Mesothelial cell of epicardium (in vitro differentiated cells): ENCODE measurements at regions not wholly inside any gene's neighbourhood (a gene's known extent, or its start where the extent isn't known, plus 50 kb on each side); places are given as distances from the start of the nearest gene placed in this dataset.

Source experiments
- DNase-seq, 2 experiments: peaks; one replicate each; pipeline ENCODE4 v3.0.0; 2021; ENCODE audit warnings: low spot score in 2 of 2; ENCODE audit not compliant: unreplicated experiment in 2 of 2
- H3K27ac Mint-ChIP-seq: 2 replicates; pipeline ENCODE4 v1.8.0; 2021; ENCODE audit warnings: mixed read lengths
- H3K27me3 Mint-ChIP-seq: 2 replicates; pipeline ENCODE4 v1.8.0; 2021; ENCODE audit warnings: low read depth, mixed read lengths
- H3K36me3 Mint-ChIP-seq: 2 replicates; pipeline ENCODE4 v1.8.0; 2021; ENCODE audit warnings: mixed read lengths
- H3K4me1 Mint-ChIP-seq: 2 replicates; pipeline ENCODE4 v1.8.0; 2021; ENCODE audit warnings: mixed read lengths
- H3K4me3 Mint-ChIP-seq: 2 replicates; pipeline ENCODE4 v1.8.0; 2021; ENCODE audit warnings: mild to moderate bottlenecking, moderate library complexity, mixed read lengths
- H3K9me3 Mint-ChIP-seq: 2 replicates; pipeline ENCODE4 v1.8.0; 2021; ENCODE audit warnings: mixed read lengths
- CTCF ChIP-seq: fragments of 200-600 bp; sonication (generic); IDR thresholded peaks from one replicate; pipeline ENCODE4 v1.5.0; 2021; ENCODE audit warnings: antibody characterized with exemption; ENCODE audit not compliant: unreplicated experiment

DNA sequence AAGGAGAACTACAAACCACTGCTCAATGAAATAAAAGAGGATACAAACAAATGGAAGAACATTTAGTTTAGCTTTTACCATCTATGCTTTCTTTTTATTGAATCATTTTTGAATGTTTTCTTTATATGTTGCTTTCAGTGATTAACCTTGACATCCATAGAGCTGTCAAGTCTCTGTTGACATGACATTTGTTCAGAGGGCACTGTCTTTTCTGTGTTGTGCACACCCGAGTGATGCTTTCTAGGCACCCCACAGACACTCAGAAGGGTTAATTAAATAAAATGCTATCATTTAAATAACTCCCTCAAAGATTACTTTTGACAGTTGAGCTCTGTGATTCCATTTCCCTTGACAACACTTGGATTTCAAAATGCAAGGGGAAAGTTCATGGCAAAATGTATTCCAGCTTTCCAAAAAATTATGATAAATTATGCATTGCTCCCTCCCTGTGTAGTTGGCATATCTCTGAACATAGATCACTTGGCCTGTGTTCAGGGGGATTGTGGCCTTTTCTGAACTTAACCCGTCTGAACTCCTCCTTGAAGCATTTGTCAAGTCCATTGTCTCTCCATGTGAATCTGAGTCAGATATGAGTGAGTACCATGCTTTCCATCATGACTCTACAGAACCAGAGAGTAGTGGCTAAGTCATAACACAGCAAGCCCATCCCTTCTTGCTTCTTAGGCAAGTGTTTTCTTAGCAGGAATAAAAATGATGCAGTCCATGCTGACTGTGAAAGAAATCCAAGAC lies 372.6 kb downstream of the RPRM start:
- Mint-ChIP-seq H3K27ac (no peak overlapping the region), H3K4me1 (peaks cover 20% of the 10 kb centered on the region), H3K4me3 (no peak overlapping the region), H3K27me3 (no peaks in the 10 kb centered on the region), H3K36me3 (no peaks in the 10 kb centered on the region), H3K9me3 (no peaks in the 10 kb centered on the region)
- DNase-seq, result no peak
- TF ChIP-seq CTCF, result no peak

DNA sequence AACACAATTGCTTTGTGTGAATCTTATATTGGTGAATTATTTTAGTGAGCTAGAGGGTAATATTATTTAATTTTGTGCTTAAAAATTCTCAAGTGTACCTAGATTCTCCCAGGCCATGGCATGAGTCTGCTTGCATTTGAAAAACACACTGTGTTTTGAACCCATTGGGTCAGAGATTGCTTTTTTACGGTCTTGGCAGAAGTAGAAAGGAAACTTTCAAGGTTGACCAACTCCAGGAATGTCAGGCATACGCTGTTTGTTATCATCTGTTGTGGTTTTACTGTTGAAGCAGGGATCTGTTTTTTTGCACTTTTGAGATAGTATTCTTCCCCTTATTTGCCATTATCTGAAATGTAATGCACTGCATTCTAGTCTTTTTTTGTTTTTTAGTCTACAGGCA lies 377.4 kb downstream of the RPRM start:
- peak overlapping the region; percentile 1 for H3K27ac Mint-ChIP-seq
- H3K36me3 Mint-ChIP-seq, result no peaks in the 10 kb centered on the region
- no peak for TF ChIP-seq CTCF
- peaks cover 8% of the 10 kb centered on the region for H3K4me1 Mint-ChIP-seq
- H3K4me3 Mint-ChIP-seq, result no peak overlapping the region
- peaks cover 6% of the 10 kb centered on the region for H3K9me3 Mint-ChIP-seq
- H3K27me3 Mint-ChIP-seq, result no peaks in the 10 kb centered on the region
- DNase-seq, result no peak

GRCh38 chr2:153100151-153100550 lies 378.4 kb downstream of the RPRM start:
- no peak overlapping the region for H3K27ac Mint-ChIP-seq
- no peaks in the 10 kb centered on the region for H3K36me3 Mint-ChIP-seq
- no peak for TF ChIP-seq CTCF
- H3K9me3 Mint-ChIP-seq, result peaks cover 8% of the 10 kb centered on the region
- peaks cover 6% of the 10 kb centered on the region for H3K4me1 Mint-ChIP-seq
- H3K27me3 Mint-ChIP-seq, result no peaks in the 10 kb centered on the region
- DNase-seq, result no peak
- H3K4me3 Mint-ChIP-seq, result no peak overlapping the region

DNA sequence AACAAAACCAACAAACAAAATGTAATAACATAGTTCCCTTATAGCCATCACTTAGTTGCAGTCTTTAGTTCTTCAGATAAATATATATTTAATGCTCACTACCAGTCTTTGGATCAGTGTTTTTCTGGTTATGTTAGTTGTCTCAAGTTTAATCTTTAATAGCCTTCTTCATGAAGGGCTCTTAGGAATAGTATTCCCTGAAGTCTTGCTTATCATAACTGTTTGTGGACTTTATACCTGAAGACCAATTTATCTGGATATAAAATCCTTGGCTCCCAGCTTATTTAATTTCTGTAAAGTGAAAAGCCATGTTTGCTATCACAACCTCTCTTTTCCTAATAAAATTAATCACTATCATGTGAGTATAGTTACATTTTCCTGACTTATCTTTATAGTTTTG lies 379.7 kb downstream of the ARL6IP6 start:
- H3K36me3 Mint-ChIP-seq, result no peaks in the 10 kb centered on the region
- peaks cover 6% of the 10 kb centered on the region for H3K4me1 Mint-ChIP-seq
- no peak overlapping the region for H3K4me3 Mint-ChIP-seq
- DNase-seq, result no peak
- peaks cover 17% of the 10 kb centered on the region for H3K9me3 Mint-ChIP-seq
- H3K27me3 Mint-ChIP-seq, result no peaks in the 10 kb centered on the region
- H3K27ac Mint-ChIP-seq, result no peak overlapping the region
- TF ChIP-seq CTCF, result no peak

DNA sequence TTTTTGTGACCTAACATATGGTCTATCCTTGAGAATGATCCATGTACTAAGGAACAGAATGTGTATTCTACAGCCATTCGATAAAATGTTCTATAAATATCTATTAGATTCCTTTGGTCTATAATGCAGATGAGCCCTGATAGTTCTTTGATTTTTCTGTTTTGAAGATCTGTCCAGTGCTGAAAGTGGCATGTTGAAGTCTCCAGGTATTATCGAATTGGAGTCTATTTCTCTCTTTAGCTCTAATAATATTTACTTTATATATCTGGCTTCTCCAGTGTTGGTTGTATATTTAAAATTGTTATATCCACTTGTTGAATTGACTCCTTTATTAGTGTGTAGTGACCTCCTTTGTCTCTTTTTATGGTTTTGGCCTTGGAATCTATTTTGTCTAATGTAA lies 377.9 kb downstream of the ARL6IP6 start:
- peaks cover 32% of the 10 kb centered on the region for H3K9me3 Mint-ChIP-seq
- H3K27me3 Mint-ChIP-seq, result no peaks in the 10 kb centered on the region
- H3K4me3 Mint-ChIP-seq, result no peak overlapping the region
- no peak overlapping the region for H3K27ac Mint-ChIP-seq
- no peak for DNase-seq
- peaks cover 2% of the 10 kb centered on the region for H3K4me1 Mint-ChIP-seq
- no peak for TF ChIP-seq CTCF
- H3K36me3 Mint-ChIP-seq, result no peaks in the 10 kb centered on the region

- Mint-ChIP-seq H3K36me3 (no peaks in the 10 kb centered on the region), H3K4me1 (no peaks in the 10 kb centered on the region), H3K27me3 (no peaks in the 10 kb centered on the region), H3K4me3 (no peak overlapping the region), H3K27ac (no peak overlapping the region), H3K9me3 (peaks cover 51% of the 10 kb centered on the region)
- TF ChIP-seq CTCF, result no peak
- DNase-seq, result no peak
These were observed 372.9 kb downstream of the ARL6IP6 start for GRCh38 chr2:153091344-153091743.
